DOHH2 (cell line): ENCODE measurements at regions not wholly inside any gene's neighbourhood (a gene's known extent, or its start where the extent isn't known, plus 50 kb on each side); places are given as distances from the start of the nearest gene placed in this dataset.

ENCODE experiments used
- CTCF ChIP-seq: fragments of 200-600 bp; sonication (generic); IDR thresholded peaks from one replicate; pipeline ENCODE4 v1.5.1; 2014; ENCODE audit warnings: antibody characterized with exemption, mild to moderate bottlenecking, low read depth, low read length; ENCODE audit not compliant: poor library complexity, severe bottlenecking
- EZH2phosphoT487 ChIP-seq: fragments of 200-600 bp; sonication (generic); IDR thresholded peaks from 2 replicates; pipeline ENCODE4 v1.6.1; 2017; ENCODE audit warnings: borderline replicate concordance, mild to moderate bottlenecking, antibody characterized with exemption, low read length, moderate library complexity, mixed read lengths

DNA sequence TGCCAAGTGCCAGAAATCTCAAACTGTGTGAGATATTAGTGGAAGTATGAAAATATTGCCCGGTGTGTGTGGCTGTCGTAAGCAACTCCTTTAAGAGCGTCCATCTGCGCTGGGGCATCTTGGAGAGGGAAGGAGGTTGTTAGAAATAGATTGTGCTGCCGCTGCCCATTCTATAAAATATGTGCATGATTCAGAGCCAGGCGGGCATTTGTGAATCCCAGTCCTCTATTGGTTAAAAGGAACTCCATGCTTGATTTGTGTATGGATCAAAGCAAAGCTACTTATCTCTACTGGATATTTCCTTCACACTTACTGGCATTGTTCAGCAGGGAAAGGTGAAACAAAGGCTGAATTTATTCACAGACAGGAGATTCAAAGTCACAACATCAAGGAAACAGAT lies 89.6 kb upstream of the SNRK start:
- TF ChIP-seq CTCF: no peak
- TF ChIP-seq EZH2phosphoT487: no peak
